ENCODE measurements at regions not wholly inside any gene's neighbourhood (a gene's known extent, or its start where the extent isn't known, plus 50 kb on each side); places are given as distances from the start of the nearest gene placed in this dataset.
A peak's percentile ranks its signal among the peaks of the same experiment; 100 is the strongest.
"Not testable (repeated sequence)": the region's sequence is repeated elsewhere in the genome, so short reads cannot be mapped to it uniquely, and the experiment has no call there.

DNA sequence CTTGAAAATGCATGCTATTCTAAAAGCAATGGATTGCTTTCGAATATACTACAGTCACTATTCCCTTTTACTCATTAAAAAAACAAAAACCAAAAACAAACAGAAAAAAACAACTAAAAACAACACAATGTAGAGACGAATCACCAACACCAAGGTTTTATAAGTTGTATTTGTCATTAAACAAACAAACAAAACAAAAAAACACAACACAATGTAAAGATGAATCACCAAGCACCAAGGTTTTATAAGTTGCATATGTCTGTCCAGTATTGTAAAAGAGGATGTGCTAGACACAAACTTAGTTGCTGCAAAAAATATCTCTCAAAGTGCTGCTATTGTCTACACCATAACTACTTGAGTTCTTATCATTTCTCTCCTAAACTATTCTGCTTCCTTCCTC lies 1269.2 kb downstream of the EFNA5 start:
- peak; percentile 23 for DNase-seq

- DNase-seq: peak; percentile 7
Measured at GRCh38 chr5:106399391-106399790, 1271.3 kb downstream of the EFNA5 start.

DNA sequence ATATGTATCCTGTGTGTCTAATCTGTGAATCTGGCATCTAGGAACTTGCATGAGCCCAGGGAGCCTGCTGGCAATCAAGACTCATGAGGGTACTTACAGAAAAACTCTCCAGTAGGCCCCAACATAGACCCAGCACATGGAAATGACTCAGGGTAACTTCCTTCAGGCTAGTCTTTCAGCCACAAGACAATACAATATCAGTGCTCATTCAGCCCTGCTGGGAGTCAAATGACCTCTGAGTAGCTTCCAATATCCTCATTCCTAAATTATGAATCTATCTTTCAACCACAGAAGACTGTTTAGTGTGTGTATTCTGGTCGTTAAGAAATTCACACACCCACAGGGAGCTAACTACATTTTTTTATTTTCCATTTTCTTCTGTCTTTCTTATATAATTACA lies 1273.0 kb downstream of the EFNA5 start:
- no peak for DNase-seq

GRCh38 chr5:106393276-106393675 lies 1277.5 kb downstream of the EFNA5 start:
- no peak for DNase-seq

DNA sequence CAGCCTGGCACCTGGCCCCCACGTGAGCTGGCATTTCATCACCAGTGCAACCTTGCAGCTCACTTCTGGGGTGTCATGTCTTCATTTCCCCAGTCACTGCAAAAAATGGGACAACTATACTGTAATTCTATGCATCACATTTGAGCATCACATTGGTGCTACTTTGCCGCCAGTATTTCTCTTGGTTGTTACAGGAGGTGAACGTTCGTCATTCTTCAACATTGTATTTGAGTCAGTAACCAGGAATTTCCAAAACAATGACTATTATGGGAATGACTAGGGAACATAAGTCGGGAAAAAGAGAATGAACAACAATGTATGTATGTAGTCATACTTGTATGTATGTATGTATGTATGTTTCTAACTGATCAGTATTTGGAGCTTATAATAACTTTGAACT lies 1278.0 kb downstream of the EFNA5 start:
- no peak for DNase-seq

DNA sequence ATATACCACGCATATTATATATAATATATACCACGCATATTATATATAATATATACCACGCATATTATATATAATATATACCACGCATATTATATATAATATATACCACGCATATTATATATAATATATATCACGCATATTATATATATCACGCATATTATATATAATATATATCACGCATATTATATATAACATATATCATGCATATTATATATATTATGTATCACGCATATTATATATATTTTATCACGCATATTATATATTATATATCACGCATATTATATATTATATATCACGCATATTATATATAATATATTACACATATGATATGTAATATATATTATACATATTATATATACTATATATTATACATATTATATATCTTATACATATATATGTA lies 1283.0 kb downstream of the EFNA5 start:
- not testable (repeated sequence) for DNase-seq

- DNase-seq: no peak
Measured at GRCh38 chr5:106386287-106386686, 1284.5 kb downstream of the EFNA5 start.

DNA sequence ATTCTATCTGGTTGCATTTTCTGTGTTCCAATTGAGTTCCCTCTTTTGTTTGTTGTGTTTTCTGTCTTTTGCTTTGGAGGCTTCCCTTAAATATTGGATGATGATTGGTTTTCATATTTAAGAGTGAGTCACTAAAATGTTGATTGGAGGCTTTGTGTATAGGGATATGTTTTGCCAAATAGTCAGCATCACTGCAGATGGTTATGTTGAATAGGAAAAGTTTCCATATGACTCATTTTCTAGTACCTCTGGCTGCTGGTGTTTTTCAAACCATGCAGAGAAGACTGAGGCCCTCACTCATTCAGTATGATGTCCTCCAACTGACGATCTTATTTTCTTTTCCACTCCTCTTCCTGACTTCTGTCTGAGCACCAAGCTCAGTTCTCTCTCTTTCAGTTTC lies 1290.0 kb downstream of the EFNA5 start:
- peak; percentile 9 for DNase-seq

DNA sequence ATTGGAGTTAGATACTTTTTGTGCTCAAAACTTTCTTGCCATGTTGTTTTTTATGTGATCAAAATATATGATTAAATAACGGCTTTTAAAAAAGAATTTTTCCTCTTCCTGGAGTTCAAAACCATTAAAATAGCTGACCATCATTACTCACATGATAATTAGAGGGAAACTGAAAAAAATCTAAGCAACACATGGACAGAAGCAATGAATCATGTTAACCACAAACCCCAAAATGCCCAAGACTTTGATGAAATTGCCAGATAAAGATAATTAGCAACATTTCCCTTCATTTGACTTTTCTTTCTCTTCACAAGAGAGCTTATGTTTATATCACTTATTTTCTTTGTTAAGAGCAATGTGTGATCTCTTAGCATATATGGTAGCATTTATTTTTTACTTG lies 1294.2 kb downstream of the EFNA5 start:
- no peak for DNase-seq

GRCh38 chr5:106374956-106375355 lies 1295.8 kb downstream of the EFNA5 start:
- DNase-seq: no peak

DNA sequence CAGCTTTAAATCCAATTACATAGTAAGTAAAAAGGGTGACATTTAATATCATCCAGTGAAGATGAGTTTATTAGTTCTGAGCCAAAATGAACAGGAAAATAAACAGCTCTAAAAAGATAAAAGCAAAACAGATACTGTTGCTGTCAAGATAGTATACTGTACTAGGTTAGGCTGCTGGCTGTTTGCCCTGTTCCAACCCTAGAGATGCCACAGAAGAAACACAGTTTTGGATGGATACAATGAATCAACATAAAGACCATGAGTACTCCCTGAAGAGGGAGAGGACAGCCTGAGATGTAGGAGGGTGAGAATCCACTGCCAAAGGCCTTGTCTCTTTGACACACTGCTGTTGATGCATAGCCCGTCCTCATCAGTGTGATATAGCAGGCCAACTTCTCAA lies 1302.7 kb downstream of the EFNA5 start:
- DNase-seq: no peak

DNA sequence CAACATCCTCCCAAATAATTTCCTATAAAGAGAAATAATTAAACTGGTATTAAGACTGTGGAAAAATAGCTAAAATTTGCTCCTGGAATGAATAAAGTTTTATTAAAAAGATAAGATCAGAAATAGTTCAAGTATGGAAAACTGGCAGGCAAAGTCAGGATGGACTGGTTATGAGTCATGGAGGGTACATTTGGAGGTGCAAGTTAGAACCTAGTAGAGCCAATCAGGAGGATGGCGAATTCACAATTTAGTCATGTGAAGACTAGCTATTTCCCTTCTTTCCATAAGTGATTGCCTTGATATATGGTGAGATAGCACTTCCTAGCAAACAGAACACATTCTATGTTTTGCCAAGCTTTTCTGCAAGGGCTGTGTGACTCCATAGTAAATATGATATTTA lies 1303.5 kb downstream of the EFNA5 start:
- DNase-seq: no peak

- DNase-seq: no peak
Measured at GRCh38 chr5:106363578-106363977, 1307.2 kb downstream of the EFNA5 start.

DNA sequence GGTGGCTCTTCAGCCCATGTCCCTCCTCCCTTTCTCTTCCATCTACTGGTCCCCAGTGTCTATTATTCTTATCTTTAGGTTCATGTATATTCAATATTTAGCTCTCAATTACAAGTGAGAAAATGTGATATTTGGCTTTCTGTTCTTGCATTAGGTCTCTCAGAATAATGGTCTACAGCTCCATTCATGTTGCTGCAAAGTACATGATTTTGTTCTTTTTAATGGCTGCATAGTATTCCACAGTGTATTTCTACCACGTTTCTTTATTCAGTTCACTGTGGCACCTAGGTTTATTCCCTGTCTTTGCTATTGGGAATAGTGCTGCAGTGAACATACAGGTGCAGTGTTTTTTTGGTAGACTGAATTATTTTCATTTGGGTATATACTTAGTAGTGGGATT lies 1308.8 kb downstream of the EFNA5 start:
- DNase-seq: no peak

- DNase-seq: no peak
Measured at GRCh38 chr5:106331415-106331814, 1339.3 kb downstream of the EFNA5 start.

- no peak for DNase-seq
Measured at GRCh38 chr5:106324356-106324755, 1346.4 kb downstream of the EFNA5 start.

GRCh38 chr5:106321242-106321641 lies 1349.5 kb downstream of the EFNA5 start:
- no peak for DNase-seq

DNA sequence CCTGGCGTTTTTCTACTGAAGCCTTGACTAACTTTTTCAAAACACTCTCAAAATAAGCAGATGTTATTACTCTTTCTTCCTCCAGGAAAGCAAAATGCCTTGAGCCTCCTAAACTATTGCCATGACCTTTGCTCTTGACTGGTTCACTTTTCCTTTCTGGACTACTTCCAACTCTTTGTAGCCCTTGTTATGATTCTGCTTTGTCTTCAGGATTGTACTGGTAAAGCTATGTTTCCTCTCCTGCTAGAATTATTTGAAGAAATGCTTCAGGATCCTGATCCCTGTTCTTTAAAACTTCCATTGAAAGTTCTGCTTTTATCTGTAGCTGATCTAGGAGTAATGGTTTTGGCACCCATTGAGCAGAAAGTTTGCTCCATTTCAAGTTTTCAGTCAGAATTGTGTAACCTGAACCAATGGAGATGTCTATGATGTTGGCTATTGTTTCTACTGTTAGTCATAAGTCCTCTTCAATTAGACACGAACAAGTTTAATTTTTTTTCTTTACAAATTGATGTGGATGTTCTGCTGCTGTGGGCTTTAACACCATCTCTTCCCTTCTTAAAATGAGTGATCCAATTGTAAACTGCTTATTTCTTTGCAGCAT lies 1356.4 kb downstream of the EFNA5 start:
- no peak for DNase-seq

- peak; percentile 6 for DNase-seq
Measured at GRCh38 chr5:106312360-106312759, 1358.4 kb downstream of the EFNA5 start.

DNA sequence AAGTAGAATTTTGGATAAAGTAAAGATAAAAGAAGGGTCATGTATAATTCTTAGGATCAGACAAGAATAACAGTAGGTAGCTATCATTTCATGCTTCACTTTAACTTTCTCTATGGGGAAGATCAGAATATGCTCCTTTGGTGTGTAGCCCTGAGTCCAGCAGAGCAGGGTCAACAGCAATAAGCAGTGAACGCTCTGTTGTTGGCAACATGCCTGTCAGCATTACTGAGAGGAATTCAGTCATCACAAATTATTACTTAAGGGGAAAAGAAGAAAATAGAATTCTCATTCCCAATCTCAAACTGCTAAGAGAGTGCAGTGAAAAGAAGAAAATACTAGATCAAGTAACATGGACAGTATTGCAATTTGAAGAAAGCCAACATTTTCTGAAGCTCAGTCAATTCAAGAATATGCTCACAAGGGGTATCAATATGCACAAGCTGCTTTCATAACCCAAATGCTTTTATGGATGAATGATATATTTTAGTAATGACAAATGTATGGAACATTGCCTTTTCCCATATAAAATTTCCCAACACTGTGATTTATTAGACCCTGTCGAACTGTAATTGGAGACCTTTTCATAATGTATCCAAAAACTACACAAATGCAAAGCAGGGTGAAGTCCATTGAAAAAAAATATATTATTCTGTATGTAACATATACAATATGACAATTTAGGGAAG lies 1359.4 kb downstream of the EFNA5 start:
- no peak for DNase-seq

DNA sequence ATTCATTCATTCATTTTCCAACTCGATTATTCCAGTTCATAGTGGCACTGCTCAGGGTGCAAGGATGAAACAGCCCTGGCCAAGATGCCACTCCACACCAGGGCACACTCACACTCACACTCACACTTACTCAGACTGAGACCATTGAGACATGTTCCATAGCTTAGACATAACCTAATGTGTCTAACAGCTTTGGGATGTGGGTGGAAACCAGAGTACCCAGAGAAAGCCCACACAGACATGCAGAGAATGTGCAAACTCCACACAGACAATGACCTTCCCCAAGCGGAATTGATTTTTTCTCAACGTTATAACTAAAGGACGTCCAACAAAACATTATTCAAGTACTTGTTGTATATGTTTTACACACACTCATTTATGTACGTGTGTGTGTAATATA lies 1363.5 kb downstream of the EFNA5 start:
- no peak for DNase-seq

DNA sequence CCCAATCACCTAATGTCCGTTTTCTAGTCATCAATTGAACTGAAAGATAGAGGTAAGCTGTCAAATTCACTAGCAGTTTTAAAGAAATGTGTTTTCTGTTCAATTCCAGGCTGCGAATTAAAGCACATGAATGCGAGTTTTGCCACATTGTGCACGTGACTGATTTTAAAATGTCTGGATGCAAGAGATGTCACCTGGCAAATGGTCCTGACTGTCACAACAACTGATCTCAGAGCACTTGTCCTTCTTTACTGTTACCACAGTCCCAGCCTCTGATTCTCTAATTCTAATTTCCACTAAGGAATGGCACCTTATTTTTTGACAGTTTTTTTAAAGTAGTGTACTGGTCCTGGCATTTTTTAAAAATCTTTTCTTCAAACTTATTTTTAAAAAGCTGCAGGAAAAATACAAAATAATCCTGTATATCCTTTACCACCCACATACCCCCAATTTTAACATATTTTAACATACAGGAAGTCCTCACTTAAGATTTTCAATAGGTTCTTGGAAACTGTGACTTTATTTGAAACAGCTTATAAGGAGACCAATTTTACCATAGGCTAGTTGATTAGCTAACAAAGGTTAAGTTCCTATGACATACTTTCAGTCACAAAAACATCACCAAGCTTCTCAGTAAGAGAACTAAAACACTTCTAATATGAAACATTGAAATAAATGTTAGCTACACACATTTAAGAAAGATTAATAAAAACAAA lies 1364.3 kb downstream of the EFNA5 start:
- DNase-seq: no peak

DNA sequence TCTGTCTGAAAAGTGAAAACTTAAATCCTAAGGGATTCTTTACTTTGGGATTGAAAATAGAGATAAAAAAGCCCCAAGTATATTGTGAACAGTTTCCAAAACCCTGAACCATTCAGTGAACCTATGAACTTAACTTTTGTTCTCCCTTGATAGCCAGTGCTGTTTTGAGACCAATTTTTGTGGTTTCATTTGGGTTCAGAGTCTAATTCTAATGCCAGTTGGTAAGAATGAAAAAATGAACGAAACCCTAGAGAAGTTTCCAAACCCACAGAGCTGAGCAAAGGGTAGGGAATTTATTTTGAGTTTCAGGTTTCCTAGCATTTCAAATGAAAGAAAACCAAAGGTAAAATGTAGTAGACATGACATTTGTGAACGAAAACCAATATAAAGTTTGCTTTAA lies 1366.8 kb downstream of the EFNA5 start:
- no peak for DNase-seq

DNA sequence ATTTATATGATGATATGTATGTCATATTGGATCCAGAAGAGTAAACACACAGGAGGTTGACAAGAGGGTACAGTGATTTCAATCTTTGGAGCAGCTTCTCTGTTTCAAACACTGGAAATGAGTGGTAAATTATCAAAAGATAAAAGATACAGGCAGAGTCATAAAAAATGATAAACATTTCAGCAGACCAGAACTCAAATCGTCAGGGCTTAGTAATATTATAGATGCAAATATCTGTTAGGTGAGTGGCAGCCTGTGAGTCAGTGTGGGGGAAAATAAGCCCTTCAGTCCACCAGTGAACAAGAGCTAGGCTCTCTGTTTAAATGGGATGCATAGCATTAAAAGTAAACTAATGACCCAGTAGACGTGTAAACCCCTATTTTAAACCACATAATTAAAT lies 1378.1 kb downstream of the EFNA5 start:
- no peak for DNase-seq

Measured in DMS53 (cell line).